Upper lobe of right lung (tissue), 1 donor: ENCODE measurements at regions not wholly inside any gene's neighbourhood (a gene's known extent, or its start where the extent isn't known, plus 50 kb on each side); places are given as distances from the start of the nearest gene placed in this dataset.

Source experiments
- ATAC-seq: fragments of 200-7000 bp; cut with Tn5 transposase; one replicate; pipeline ENCODE4 v1.9.1; 2020; ENCODE audit warnings: mild to moderate bottlenecking, moderate library complexity
- DNase-seq: peaks from one replicate; pipeline ENCODE4 v3.0.0-alpha.2; 2020
- H3K27ac ChIP-seq: fragments of 200-600 bp; one replicate; pipeline ENCODE4 v1.8.0; 2022
- H3K27me3 ChIP-seq: fragments of 200-600 bp; one replicate; pipeline ENCODE4 v1.8.0; 2022; ENCODE audit warnings: mild to moderate bottlenecking
- H3K36me3 ChIP-seq: fragments of 200-600 bp; one replicate; pipeline ENCODE4 v1.8.0; 2022
- H3K4me1 ChIP-seq: fragments of 200-600 bp; one replicate; pipeline ENCODE4 v1.8.0; 2022
- H3K4me3 ChIP-seq: fragments of 200-600 bp; one replicate; pipeline ENCODE4 v1.8.0; 2022; ENCODE audit warnings: mild to moderate bottlenecking
- H3K9me3 ChIP-seq: fragments of 200-600 bp; one replicate; pipeline ENCODE4 v1.8.0; 2022
- CTCF ChIP-seq: fragments of 200-600 bp; IDR thresholded peaks from one replicate; pipeline ENCODE4 v1.8.0; 2022; ENCODE audit warnings: antibody characterized with exemption
- intact Hi-C: fragments of 100-400 bp; cut with DNase I; formaldehyde crosslinking; loops from one replicate; pipeline ENCODE4 v1.11.0; 2022
- donor health status: DM: no; HTN: yes; CAD: no; lungs with severe emphysema.

DNA sequence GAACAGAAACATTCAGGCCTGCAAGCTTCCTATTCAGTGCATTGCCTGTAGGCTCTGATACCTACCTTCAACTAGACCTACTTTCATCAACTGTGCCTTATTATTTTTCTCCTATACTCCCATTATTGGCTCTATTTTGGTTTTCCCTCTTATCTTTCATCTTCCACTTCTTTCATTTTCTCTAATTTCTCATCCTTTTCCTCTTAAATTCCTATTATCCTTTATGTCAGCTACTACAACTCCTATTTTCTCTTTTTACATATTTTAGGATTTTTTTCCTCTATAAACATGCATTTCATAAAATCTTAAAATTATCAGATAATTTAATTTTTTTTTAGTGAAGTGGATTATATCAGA is 61.6 kb upstream of the PRDM8 start:
- DNase-seq = no peak
- Histone ChIP-seq H3K4me1 (no peaks in the 10 kb centered on the region), H3K27me3 (no peaks in the 10 kb centered on the region), H3K4me3 (no peak overlapping the region), H3K36me3 (no peaks in the 10 kb centered on the region), H3K9me3 (no peaks in the 10 kb centered on the region), H3K27ac (no peak overlapping the region)
- no peak for TF ChIP-seq CTCF
- intact Hi-C loops = no loop called here
- no peak for ATAC-seq

- Histone ChIP-seq H3K9me3 (no peaks in the 10 kb centered on the region), H3K4me1 (no peaks in the 10 kb centered on the region), H3K36me3 (no peaks in the 10 kb centered on the region), H3K4me3 (no peak overlapping the region), H3K27ac (no peak overlapping the region), H3K27me3 (no peaks in the 10 kb centered on the region)
- no peak for DNase-seq
- intact Hi-C loops = no loop called here
- no peak for ATAC-seq
- no peak for TF ChIP-seq CTCF
Measured at GRCh38 chr4:80134936-80135701, 62.1 kb upstream of the ANTXR2 start.

GRCh38 chr4:80133240-80133783 is 60.3 kb upstream of the ANTXR2 start:
- no peaks in the 10 kb centered on the region for H3K9me3 ChIP-seq
- no peaks in the 10 kb centered on the region for H3K36me3 ChIP-seq
- no peaks in the 10 kb centered on the region for H3K4me1 ChIP-seq
- DNase-seq (no peak), ATAC-seq (no peak)
- intact Hi-C loops = no loop called here
- no peak overlapping the region for H3K27ac ChIP-seq
- H3K4me3 ChIP-seq = no peak overlapping the region
- no peaks in the 10 kb centered on the region for H3K27me3 ChIP-seq
- no peak for TF ChIP-seq CTCF

DNA sequence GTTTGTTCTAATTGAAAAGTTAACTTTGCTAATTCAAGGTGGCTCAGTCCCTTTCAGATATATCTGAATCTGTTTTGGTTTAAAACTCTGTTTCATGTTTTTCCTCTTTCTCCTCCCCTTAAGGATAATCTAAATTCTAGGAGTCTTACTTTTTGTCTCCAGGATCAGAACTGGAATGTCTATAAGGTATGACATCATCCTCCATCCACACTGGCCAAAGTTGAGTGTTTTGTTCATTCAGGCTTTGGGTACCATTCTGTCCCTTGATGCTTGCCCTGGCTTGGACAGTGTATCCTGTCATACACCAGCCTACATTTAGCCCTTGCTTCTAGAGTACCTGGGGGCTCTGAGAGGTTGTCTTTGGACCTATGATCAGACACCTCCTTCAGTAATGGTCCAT is 56.8 kb upstream of the ANTXR2 start:
- ATAC-seq = no peak
- Histone ChIP-seq H3K27me3 (no peaks in the 10 kb centered on the region), H3K9me3 (no peaks in the 10 kb centered on the region), H3K4me3 (no peak overlapping the region), H3K4me1 (no peaks in the 10 kb centered on the region), H3K27ac (no peak overlapping the region), H3K36me3 (no peaks in the 10 kb centered on the region)
- intact Hi-C loops = no loop called here
- TF ChIP-seq CTCF = no peak
- DNase-seq = no peak

- ATAC-seq (no peak), DNase-seq (no peak)
- H3K36me3 ChIP-seq = no peaks in the 10 kb centered on the region
- no peaks in the 10 kb centered on the region for H3K9me3 ChIP-seq
- intact Hi-C loops = no loop called here
- H3K4me1 ChIP-seq = no peaks in the 10 kb centered on the region
- no peaks in the 10 kb centered on the region for H3K27me3 ChIP-seq
- H3K4me3 ChIP-seq = no peak overlapping the region
- H3K27ac ChIP-seq = no peak overlapping the region
- TF ChIP-seq CTCF = no peak
Measured at GRCh38 chr4:80128941-80129340, 55.9 kb upstream of the ANTXR2 start.
